B cell (primary cell): ENCODE measurements at regions not wholly inside any gene's neighbourhood (a gene's known extent, or its start where the extent isn't known, plus 50 kb on each side); places are given as distances from the start of the nearest gene placed in this dataset.

Experiments used
- EZH2 ChIP-seq: IDR thresholded peaks from 2 replicates; pipeline ENCODE4 v1.6.1; 2012; ENCODE audit warnings: borderline replicate concordance, low read depth, mild to moderate bottlenecking, moderate library complexity, low read length; ENCODE audit not compliant: insufficient read depth, poor library complexity, severe bottlenecking
- TF ChIP-seq, protein P1 (sequence below): fragments of 200-600 bp; IDR thresholded peaks from one replicate; pipeline ENCODE4 v1.8.0; 2022; ENCODE audit warnings: antibody characterized with exemption, mild to moderate bottlenecking

GRCh38 chr2:220215785-220216184 is 588.4 kb downstream of the SLC4A3 start:
- TF ChIP-seq, protein P1, sequence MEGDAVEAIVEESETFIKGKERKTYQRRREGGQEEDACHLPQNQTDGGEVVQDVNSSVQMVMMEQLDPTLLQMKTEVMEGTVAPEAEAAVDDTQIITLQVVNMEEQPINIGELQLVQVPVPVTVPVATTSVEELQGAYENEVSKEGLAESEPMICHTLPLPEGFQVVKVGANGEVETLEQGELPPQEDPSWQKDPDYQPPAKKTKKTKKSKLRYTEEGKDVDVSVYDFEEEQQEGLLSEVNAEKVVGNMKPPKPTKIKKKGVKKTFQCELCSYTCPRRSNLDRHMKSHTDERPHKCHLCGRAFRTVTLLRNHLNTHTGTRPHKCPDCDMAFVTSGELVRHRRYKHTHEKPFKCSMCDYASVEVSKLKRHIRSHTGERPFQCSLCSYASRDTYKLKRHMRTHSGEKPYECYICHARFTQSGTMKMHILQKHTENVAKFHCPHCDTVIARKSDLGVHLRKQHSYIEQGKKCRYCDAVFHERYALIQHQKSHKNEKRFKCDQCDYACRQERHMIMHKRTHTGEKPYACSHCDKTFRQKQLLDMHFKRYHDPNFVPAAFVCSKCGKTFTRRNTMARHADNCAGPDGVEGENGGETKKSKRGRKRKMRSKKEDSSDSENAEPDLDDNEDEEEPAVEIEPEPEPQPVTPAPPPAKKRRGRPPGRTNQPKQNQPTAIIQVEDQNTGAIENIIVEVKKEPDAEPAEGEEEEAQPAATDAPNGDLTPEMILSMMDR = no peak
- TF ChIP-seq EZH2 = no peak
